ENCODE measurements at regions not wholly inside any gene's neighbourhood (a gene's known extent, or its start where the extent isn't known, plus 50 kb on each side); places are given as distances from the start of the nearest gene placed in this dataset.

DNA sequence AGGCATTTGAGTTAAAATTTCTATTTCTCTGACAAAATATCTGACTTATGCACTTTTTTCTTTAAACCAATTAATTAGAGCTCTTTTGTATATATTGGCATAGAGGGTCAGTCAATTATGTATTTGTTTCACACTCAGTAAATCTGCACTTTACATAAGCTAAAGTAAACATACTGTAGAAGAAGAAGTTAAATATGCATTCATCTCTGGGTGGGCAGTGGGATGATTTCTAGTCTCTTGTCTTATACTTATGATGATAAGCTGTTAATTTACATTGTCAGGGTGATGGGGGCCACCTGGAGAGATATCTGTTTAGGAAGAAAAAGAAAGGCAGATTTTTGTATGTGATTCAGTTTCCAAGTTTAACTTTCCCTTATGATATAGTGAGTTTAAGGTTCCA is 330.8 kb downstream of the IPO8 start:
- no peak for TF ChIP-seq POLR2A (IDR thresholded peaks at IDR 0.05)
- TF ChIP-seq, protein P1, sequence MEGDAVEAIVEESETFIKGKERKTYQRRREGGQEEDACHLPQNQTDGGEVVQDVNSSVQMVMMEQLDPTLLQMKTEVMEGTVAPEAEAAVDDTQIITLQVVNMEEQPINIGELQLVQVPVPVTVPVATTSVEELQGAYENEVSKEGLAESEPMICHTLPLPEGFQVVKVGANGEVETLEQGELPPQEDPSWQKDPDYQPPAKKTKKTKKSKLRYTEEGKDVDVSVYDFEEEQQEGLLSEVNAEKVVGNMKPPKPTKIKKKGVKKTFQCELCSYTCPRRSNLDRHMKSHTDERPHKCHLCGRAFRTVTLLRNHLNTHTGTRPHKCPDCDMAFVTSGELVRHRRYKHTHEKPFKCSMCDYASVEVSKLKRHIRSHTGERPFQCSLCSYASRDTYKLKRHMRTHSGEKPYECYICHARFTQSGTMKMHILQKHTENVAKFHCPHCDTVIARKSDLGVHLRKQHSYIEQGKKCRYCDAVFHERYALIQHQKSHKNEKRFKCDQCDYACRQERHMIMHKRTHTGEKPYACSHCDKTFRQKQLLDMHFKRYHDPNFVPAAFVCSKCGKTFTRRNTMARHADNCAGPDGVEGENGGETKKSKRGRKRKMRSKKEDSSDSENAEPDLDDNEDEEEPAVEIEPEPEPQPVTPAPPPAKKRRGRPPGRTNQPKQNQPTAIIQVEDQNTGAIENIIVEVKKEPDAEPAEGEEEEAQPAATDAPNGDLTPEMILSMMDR (IDR thresholded peaks at IDR 0.05) = no peak
